Neural cell (in vitro differentiated cells): ENCODE measurements at regions not wholly inside any gene's neighbourhood (a gene's known extent, or its start where the extent isn't known, plus 50 kb on each side); places are given as distances from the start of the nearest gene placed in this dataset.

Experiments
- H2AFZ ChIP-seq: fragments of 200-600, 300-800 bp; sonication (generic), shearing (Covaris generic); 2 replicates; pipeline ENCODE4 v1.6.0; 2014; ENCODE audit warnings: low read depth, mild to moderate bottlenecking, antibody characterized with exemption, low read length, moderate library complexity
- H3F3A ChIP-seq: fragments of 200-600 bp; shearing (Covaris generic); 2 replicates; pipeline ENCODE4 v1.6.1; 2016; ENCODE audit warnings: mild to moderate bottlenecking, moderate library complexity, mixed read lengths, antibody characterized with exemption, low read length; ENCODE audit not compliant: insufficient read depth, poor library complexity, severe bottlenecking
- H3K27ac ChIP-seq: fragments of 200-600, 300-800 bp; sonication (generic), shearing (Covaris generic); 2 replicates; pipeline ENCODE4 v1.5.1; 2014; ENCODE audit warnings: mild to moderate bottlenecking, low read length, moderate library complexity
- H3K27me3 ChIP-seq: fragments of 300-800, 200-600 bp; sonication (generic), shearing (Covaris generic); 2 replicates; pipeline ENCODE4 v1.6.0; 2014; ENCODE audit warnings: mild to moderate bottlenecking, low read depth, low read length, moderate library complexity; ENCODE audit not compliant: insufficient read depth
- H3K36me3 ChIP-seq: fragments of 300-800, 200-600 bp; sonication (generic), shearing (Covaris generic); 2 replicates; pipeline ENCODE4 v1.5.1; 2014; ENCODE audit warnings: mild to moderate bottlenecking, antibody characterized with exemption, low read length, moderate library complexity; ENCODE audit not compliant: insufficient read depth
- H3K4me2 ChIP-seq: fragments of 300-800, 200-600 bp; sonication (generic), shearing (Covaris generic); 2 replicates; pipeline ENCODE4 v1.6.0; 2014; ENCODE audit warnings: mild to moderate bottlenecking, low read length
- H3K4me3 ChIP-seq: fragments of 300-800, 200-600 bp; sonication (generic), shearing (Covaris generic); 2 replicates; pipeline ENCODE4 v1.5.1; 2014; ENCODE audit warnings: mild to moderate bottlenecking, low read length, moderate library complexity
- H3K79me2 ChIP-seq: fragments of 200-600 bp; shearing (Covaris generic); replicated peaks from 2 replicates; pipeline ENCODE4 v1.6.0; 2014; ENCODE audit warnings: mild to moderate bottlenecking, low read length, moderate library complexity; ENCODE audit not compliant: insufficient read depth
- H3K9ac ChIP-seq: fragments of 300-800, 200-600 bp; sonication (generic), shearing (Covaris generic); 2 replicates; pipeline ENCODE4 v1.6.1; 2016; ENCODE audit warnings: mild to moderate bottlenecking, low read length, mixed read lengths
- H3K9me2 ChIP-seq: fragments of 200-600 bp; shearing (Covaris generic); 2 replicates; pipeline ENCODE4 v1.6.1; 2016; ENCODE audit warnings: mild to moderate bottlenecking, low read length, mixed read lengths; ENCODE audit not compliant: insufficient read depth
- H3K9me3 ChIP-seq: fragments of 200-600, 300-800 bp; sonication (generic), shearing (Covaris generic); 2 replicates; pipeline ENCODE4 v1.6.1; 2016; ENCODE audit warnings: mild to moderate bottlenecking, mixed run types, low read length, moderate library complexity, mixed read lengths
- H4K20me1 ChIP-seq: fragments of 200-600 bp; shearing (Covaris generic); 2 replicates; pipeline ENCODE4 v1.6.1; 2016; ENCODE audit warnings: mild to moderate bottlenecking, mixed run types; ENCODE audit not compliant: insufficient read depth
- EP300 ChIP-seq: fragments of 450-650 bp; conservative IDR thresholded peaks from 2 replicates; pipeline ENCODE4 v1.6.1; 2014; ENCODE audit warnings: antibody characterized with exemption, mild to moderate bottlenecking, moderate library complexity; ENCODE audit not compliant: poor library complexity, severe bottlenecking
- EZH2 ChIP-seq: fragments of 200-600, 300-800 bp; shearing (Covaris generic), sonication (generic); IDR thresholded peaks from 2 replicates; pipeline ENCODE4 v1.6.1; 2014; ENCODE audit warnings: antibody characterized with exemption, low read length, borderline replicate concordance, mild to moderate bottlenecking; ENCODE audit not compliant: insufficient read depth, poor library complexity, severe bottlenecking
- MXI1 ChIP-seq: fragments of 450-650 bp; conservative IDR thresholded peaks from 2 replicates; pipeline ENCODE4 v1.6.1; 2014; ENCODE audit warnings: antibody characterized with exemption, mild to moderate bottlenecking; ENCODE audit not compliant: poor library complexity, severe bottlenecking
- POLR2AphosphoS5 ChIP-seq: IDR thresholded peaks from 2 replicates; pipeline ENCODE4 v1.6.1; 2012
- RAD21 ChIP-seq: fragments of 450-650 bp; conservative IDR thresholded peaks from 2 replicates; pipeline ENCODE4 v1.6.1; 2014; ENCODE audit warnings: antibody characterized with exemption, mild to moderate bottlenecking, moderate library complexity
- SMC3 ChIP-seq: fragments of 450-650 bp; conservative IDR thresholded peaks from 2 replicates; pipeline ENCODE4 v1.6.1; 2014; ENCODE audit warnings: antibody characterized with exemption, mild to moderate bottlenecking, moderate library complexity; ENCODE audit not compliant: poor library complexity
- TAF1 ChIP-seq: IDR thresholded peaks from 2 replicates; pipeline ENCODE4 v1.6.1; 2012; ENCODE audit warnings: low read depth
- TF ChIP-seq, protein P1 (sequence below): IDR thresholded peaks from 2 replicates; pipeline ENCODE4 v1.6.1; 2012; ENCODE audit warnings: borderline replicate concordance
- TF ChIP-seq, protein P2 (sequence below): fragments of 450-650 bp; IDR thresholded peaks from 2 replicates; pipeline ENCODE4 v1.5.1; 2014; ENCODE audit warnings: antibody characterized with exemption, mild to moderate bottlenecking, moderate library complexity; ENCODE audit not compliant: poor library complexity, severe bottlenecking

DNA sequence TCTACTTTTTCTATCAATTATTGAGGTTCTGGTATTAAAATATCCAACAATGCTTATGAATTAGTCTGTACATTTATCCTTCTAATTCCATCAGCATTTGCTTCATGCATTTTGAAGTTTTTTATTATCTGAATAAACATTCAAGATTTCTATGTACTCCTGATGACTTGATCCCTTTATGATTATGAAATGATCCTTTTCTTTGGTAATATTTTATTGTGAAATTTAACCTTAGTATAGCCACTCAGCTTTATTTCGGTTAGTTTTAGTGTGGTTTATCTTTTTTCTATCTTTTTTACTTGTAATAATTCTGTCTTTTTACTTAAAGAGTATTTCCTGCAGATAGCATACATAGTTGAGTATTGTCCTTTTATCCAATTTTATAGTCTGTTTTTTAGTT lies 106.6 kb downstream of the SNAPC1 start:
- Histone ChIP-seq H4K20me1 (no peaks in the 10 kb centered on the region), H3K9me3 (no peaks in the 10 kb centered on the region), H3K4me2 (no peak overlapping the region), H2AFZ (no peak overlapping the region), H3K9me2 (no peaks in the 10 kb centered on the region), H3F3A (no peaks in the 10 kb centered on the region), H3K79me2 (no peaks in the 10 kb centered on the region), H3K9ac (no peak overlapping the region), H3K27ac (no peak overlapping the region), H3K36me3 (no peaks in the 10 kb centered on the region), H3K27me3 (no peaks in the 10 kb centered on the region), H3K4me3 (no peak overlapping the region)
- TF ChIP-seq EP300 = no peak
- TF ChIP-seq, protein P1, sequence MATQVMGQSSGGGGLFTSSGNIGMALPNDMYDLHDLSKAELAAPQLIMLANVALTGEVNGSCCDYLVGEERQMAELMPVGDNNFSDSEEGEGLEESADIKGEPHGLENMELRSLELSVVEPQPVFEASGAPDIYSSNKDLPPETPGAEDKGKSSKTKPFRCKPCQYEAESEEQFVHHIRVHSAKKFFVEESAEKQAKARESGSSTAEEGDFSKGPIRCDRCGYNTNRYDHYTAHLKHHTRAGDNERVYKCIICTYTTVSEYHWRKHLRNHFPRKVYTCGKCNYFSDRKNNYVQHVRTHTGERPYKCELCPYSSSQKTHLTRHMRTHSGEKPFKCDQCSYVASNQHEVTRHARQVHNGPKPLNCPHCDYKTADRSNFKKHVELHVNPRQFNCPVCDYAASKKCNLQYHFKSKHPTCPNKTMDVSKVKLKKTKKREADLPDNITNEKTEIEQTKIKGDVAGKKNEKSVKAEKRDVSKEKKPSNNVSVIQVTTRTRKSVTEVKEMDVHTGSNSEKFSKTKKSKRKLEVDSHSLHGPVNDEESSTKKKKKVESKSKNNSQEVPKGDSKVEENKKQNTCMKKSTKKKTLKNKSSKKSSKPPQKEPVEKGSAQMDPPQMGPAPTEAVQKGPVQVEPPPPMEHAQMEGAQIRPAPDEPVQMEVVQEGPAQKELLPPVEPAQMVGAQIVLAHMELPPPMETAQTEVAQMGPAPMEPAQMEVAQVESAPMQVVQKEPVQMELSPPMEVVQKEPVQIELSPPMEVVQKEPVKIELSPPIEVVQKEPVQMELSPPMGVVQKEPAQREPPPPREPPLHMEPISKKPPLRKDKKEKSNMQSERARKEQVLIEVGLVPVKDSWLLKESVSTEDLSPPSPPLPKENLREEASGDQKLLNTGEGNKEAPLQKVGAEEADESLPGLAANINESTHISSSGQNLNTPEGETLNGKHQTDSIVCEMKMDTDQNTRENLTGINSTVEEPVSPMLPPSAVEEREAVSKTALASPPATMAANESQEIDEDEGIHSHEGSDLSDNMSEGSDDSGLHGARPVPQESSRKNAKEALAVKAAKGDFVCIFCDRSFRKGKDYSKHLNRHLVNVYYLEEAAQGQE = no peak
- TF ChIP-seq, protein P2, sequence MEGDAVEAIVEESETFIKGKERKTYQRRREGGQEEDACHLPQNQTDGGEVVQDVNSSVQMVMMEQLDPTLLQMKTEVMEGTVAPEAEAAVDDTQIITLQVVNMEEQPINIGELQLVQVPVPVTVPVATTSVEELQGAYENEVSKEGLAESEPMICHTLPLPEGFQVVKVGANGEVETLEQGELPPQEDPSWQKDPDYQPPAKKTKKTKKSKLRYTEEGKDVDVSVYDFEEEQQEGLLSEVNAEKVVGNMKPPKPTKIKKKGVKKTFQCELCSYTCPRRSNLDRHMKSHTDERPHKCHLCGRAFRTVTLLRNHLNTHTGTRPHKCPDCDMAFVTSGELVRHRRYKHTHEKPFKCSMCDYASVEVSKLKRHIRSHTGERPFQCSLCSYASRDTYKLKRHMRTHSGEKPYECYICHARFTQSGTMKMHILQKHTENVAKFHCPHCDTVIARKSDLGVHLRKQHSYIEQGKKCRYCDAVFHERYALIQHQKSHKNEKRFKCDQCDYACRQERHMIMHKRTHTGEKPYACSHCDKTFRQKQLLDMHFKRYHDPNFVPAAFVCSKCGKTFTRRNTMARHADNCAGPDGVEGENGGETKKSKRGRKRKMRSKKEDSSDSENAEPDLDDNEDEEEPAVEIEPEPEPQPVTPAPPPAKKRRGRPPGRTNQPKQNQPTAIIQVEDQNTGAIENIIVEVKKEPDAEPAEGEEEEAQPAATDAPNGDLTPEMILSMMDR = no peak

DNA sequence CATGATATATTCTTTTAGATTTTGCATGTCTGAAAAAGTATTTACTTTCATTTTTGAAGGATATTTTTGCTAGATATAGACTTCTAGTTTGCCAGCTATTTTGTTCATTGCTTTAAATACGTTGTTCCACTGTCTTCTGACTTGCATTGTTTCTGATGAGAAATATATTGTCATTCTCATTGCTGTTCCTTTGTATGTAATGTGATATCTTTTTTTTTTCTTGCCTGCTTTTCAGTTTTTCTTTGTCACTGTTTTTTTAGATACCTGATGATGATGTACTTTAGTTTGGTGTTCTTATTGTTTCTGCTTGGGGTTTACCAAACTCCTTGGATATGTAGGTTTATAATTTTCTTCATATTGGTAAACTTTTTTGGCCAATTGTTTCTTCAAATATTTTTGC lies 107.9 kb downstream of the SNAPC1 start:
- Histone ChIP-seq H3K9ac (no peak overlapping the region), H3K4me2 (no peak overlapping the region), H3K4me3 (no peak overlapping the region), H3K79me2 (no peaks in the 10 kb centered on the region), H3K27ac (no peak overlapping the region), H4K20me1 (no peaks in the 10 kb centered on the region), H3K36me3 (no peaks in the 10 kb centered on the region), H3K9me3 (no peaks in the 10 kb centered on the region), H3K9me2 (no peaks in the 10 kb centered on the region), H3K27me3 (no peaks in the 10 kb centered on the region), H2AFZ (no peak overlapping the region), H3F3A (no peaks in the 10 kb centered on the region)
- TF ChIP-seq POLR2AphosphoS5 = no peak
- no peak for TF ChIP-seq RAD21
- TF ChIP-seq EP300 = no peak
- TF ChIP-seq MXI1 = no peak
- TF ChIP-seq, protein P1 = no peak
- TF ChIP-seq SMC3 = no peak
- TF ChIP-seq TAF1 = no peak
- TF ChIP-seq EZH2 = no peak
- TF ChIP-seq, protein P2 = no peak
